ENCODE measurements at regions not wholly inside any gene's neighbourhood (a gene's known extent, or its start where the extent isn't known, plus 50 kb on each side); places are given as distances from the start of the nearest gene placed in this dataset.
A peak's percentile ranks its signal among the peaks of the same experiment; 100 is the strongest.

DNA sequence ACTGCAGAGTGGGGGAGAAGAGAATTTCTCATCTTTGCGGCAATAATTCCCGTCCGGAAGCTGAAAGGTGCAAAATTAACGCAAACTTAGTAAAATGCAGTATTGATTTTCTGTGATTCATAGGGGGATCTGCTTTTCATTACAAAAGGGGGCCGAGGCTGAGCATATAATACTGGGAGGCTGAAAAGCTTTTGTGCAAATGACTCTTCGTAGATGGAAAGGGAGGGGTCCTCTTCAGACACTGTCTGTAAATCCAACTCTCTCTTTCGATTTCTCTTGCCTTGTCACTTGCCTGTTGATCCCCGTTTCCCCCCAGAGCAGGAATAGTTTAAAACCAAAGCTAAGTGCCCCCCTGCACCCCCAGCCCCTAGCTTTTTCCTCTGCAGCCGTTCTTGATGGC, 258.2 kb downstream of the VRK1 start:
- Histone ChIP-seq H3K4me2 (ENCODE audit: low read length) (peak overlapping the region; percentile 36), H3K9ac (ENCODE audit: low read length) (peak overlapping the region; percentile 30), H3K9me3 (ENCODE audit: low read length) (no peaks in the 10 kb centered on the region), H3K27ac (ENCODE audit: low read length) (peak overlapping the region; percentile 83), H3F3A (ENCODE audit: insufficient read depth, low read length, poor library complexity, severe bottlenecking) (no peaks in the 10 kb centered on the region), H3K27me3 (ENCODE audit: insufficient read depth, low read depth, low read length) (no peaks in the 10 kb centered on the region), H3K9me2 (ENCODE audit: insufficient read depth, low read length) (no peaks in the 10 kb centered on the region), H4K20me1 (ENCODE audit: insufficient read depth) (no peaks in the 10 kb centered on the region), H3K36me3 (ENCODE audit: insufficient read depth, low read length) (no peaks in the 10 kb centered on the region), H3K79me2 (replicated peaks; ENCODE audit: insufficient read depth, low read length) (no peaks in the 10 kb centered on the region), H2AFZ (ENCODE audit: low read depth, low read length) (no peak overlapping the region), H3K4me3 (ENCODE audit: low read length) (no peak overlapping the region)
- TF ChIP-seq TAF1 (IDR thresholded peaks at IDR 0.05; ENCODE audit: low read depth) (no peak), EZH2 (IDR thresholded peaks at IDR 0.05; ENCODE audit: borderline replicate concordance, insufficient read depth, low read length, poor library complexity, severe bottlenecking) (no peak), POLR2AphosphoS5 (IDR thresholded peaks at IDR 0.05) (no peak), SMC3 (conservative IDR thresholded peaks at IDR 0.05; ENCODE audit: poor library complexity) (no peak), MXI1 (conservative IDR thresholded peaks at IDR 0.05; ENCODE audit: poor library complexity, severe bottlenecking) (no peak), RAD21 (conservative IDR thresholded peaks at IDR 0.05) (no peak), EP300 (conservative IDR thresholded peaks at IDR 0.05; ENCODE audit: poor library complexity, severe bottlenecking) (no peak)
- TF ChIP-seq, protein P1, sequence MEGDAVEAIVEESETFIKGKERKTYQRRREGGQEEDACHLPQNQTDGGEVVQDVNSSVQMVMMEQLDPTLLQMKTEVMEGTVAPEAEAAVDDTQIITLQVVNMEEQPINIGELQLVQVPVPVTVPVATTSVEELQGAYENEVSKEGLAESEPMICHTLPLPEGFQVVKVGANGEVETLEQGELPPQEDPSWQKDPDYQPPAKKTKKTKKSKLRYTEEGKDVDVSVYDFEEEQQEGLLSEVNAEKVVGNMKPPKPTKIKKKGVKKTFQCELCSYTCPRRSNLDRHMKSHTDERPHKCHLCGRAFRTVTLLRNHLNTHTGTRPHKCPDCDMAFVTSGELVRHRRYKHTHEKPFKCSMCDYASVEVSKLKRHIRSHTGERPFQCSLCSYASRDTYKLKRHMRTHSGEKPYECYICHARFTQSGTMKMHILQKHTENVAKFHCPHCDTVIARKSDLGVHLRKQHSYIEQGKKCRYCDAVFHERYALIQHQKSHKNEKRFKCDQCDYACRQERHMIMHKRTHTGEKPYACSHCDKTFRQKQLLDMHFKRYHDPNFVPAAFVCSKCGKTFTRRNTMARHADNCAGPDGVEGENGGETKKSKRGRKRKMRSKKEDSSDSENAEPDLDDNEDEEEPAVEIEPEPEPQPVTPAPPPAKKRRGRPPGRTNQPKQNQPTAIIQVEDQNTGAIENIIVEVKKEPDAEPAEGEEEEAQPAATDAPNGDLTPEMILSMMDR (IDR thresholded peaks at IDR 0.05; ENCODE audit: poor library complexity, severe bottlenecking): no peak
- TF ChIP-seq, protein P2, sequence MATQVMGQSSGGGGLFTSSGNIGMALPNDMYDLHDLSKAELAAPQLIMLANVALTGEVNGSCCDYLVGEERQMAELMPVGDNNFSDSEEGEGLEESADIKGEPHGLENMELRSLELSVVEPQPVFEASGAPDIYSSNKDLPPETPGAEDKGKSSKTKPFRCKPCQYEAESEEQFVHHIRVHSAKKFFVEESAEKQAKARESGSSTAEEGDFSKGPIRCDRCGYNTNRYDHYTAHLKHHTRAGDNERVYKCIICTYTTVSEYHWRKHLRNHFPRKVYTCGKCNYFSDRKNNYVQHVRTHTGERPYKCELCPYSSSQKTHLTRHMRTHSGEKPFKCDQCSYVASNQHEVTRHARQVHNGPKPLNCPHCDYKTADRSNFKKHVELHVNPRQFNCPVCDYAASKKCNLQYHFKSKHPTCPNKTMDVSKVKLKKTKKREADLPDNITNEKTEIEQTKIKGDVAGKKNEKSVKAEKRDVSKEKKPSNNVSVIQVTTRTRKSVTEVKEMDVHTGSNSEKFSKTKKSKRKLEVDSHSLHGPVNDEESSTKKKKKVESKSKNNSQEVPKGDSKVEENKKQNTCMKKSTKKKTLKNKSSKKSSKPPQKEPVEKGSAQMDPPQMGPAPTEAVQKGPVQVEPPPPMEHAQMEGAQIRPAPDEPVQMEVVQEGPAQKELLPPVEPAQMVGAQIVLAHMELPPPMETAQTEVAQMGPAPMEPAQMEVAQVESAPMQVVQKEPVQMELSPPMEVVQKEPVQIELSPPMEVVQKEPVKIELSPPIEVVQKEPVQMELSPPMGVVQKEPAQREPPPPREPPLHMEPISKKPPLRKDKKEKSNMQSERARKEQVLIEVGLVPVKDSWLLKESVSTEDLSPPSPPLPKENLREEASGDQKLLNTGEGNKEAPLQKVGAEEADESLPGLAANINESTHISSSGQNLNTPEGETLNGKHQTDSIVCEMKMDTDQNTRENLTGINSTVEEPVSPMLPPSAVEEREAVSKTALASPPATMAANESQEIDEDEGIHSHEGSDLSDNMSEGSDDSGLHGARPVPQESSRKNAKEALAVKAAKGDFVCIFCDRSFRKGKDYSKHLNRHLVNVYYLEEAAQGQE (IDR thresholded peaks at IDR 0.05; ENCODE audit: borderline replicate concordance): no peak

DNA sequence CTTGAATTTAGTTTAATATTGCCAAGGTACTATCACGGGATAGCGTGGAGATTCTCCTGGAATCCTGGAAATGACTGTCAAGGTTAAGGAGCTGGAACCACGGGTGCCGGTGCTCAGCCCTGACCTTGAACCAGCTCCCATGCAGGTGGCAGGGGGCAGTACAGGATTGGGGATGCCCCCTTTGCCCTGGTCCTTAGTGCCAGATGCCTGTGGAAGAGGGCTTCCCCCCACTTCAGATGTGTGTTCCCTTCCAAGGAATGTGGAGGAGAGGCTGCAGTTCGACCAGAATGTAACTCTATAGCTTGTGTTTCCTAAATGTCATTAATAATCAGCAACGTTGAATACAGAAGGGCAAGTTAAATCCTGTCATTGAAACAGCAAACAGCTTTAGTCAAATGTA, 258.9 kb downstream of the VRK1 start:
- Histone ChIP-seq H3K9me3 (ENCODE audit: low read length) (peaks cover under 1% of the 10 kb centered on the region), H4K20me1 (ENCODE audit: insufficient read depth) (no peaks in the 10 kb centered on the region), H3K9me2 (ENCODE audit: insufficient read depth, low read length) (no peaks in the 10 kb centered on the region), H3K36me3 (ENCODE audit: insufficient read depth, low read length) (no peaks in the 10 kb centered on the region), H3K4me3 (ENCODE audit: low read length) (no peak overlapping the region), H3F3A (ENCODE audit: insufficient read depth, low read length, poor library complexity, severe bottlenecking) (no peaks in the 10 kb centered on the region), H3K4me2 (ENCODE audit: low read length) (no peak overlapping the region), H3K9ac (ENCODE audit: low read length) (no peak overlapping the region), H2AFZ (ENCODE audit: low read depth, low read length) (no peak overlapping the region), H3K27ac (ENCODE audit: low read length) (peak overlapping the region; percentile 83), H3K79me2 (replicated peaks; ENCODE audit: insufficient read depth, low read length) (no peaks in the 10 kb centered on the region), H3K27me3 (ENCODE audit: insufficient read depth, low read depth, low read length) (no peaks in the 10 kb centered on the region)
- TF ChIP-seq SMC3 (conservative IDR thresholded peaks at IDR 0.05; ENCODE audit: poor library complexity) (no peak), RAD21 (conservative IDR thresholded peaks at IDR 0.05) (peak; percentile 22), MXI1 (conservative IDR thresholded peaks at IDR 0.05; ENCODE audit: poor library complexity, severe bottlenecking) (no peak), EP300 (conservative IDR thresholded peaks at IDR 0.05; ENCODE audit: poor library complexity, severe bottlenecking) (no peak), POLR2AphosphoS5 (IDR thresholded peaks at IDR 0.05) (no peak)
- TF ChIP-seq, protein P2 (IDR thresholded peaks at IDR 0.05; ENCODE audit: borderline replicate concordance): no peak
- TF ChIP-seq, protein P1 (IDR thresholded peaks at IDR 0.05; ENCODE audit: poor library complexity, severe bottlenecking): no peak

Measured in neural cell (in vitro differentiated cells).